Keratinocyte (primary cell): ENCODE measurements at regions not wholly inside any gene's neighbourhood (a gene's known extent, or its start where the extent isn't known, plus 50 kb on each side); places are given as distances from the start of the nearest gene placed in this dataset.

Experiments used
- DNase-seq: peaks from one replicate; pipeline ENCODE4 v3.0.0-alpha.2; 2011; ENCODE audit warnings: low read depth, missing footprints, low spot score
- FAIRE-seq: peaks from 2 replicates; lab custom pipeline; 2011; peaks lifted over from hg19 to GRCh38; lab: Jason Lieb, UNC
- H2AFZ ChIP-seq: 2 replicates; pipeline ENCODE4 v1.6.0; 2012; ENCODE audit warnings: low read length, control low read depth, inconsistent platforms; ENCODE audit not compliant: control insufficient read depth
- H3K27ac ChIP-seq: 2 replicates; pipeline ENCODE4 v1.5.1; 2011; ENCODE audit warnings: low read length; ENCODE audit not compliant: control insufficient read depth, insufficient read depth
- H3K27me3 ChIP-seq: 3 replicates; pipeline ENCODE4 v1.6.0; 2011; ENCODE audit warnings: low read length; ENCODE audit not compliant: control insufficient read depth, insufficient read depth; ENCODE audit errors: extremely low read depth
- H3K36me3 ChIP-seq, 2 experiments: 2 replicates in 1 of 2; 3 replicates in 1 of 2; pipeline ENCODE4 v1.5.1; 2011; ENCODE audit warnings: low read length in 2 of 2, mild to moderate bottlenecking in 1 of 2; ENCODE audit not compliant: control insufficient read depth in 2 of 2, insufficient read depth in 2 of 2; ENCODE audit errors: extremely low read depth in 1 of 2
- H3K4me1 ChIP-seq: 3 replicates; pipeline ENCODE4 v1.5.1; 2011; ENCODE audit warnings: low read length; ENCODE audit not compliant: control insufficient read depth, insufficient read depth; ENCODE audit errors: extremely low read depth
- H3K4me2 ChIP-seq: 3 replicates; pipeline ENCODE4 v1.6.0; 2011; ENCODE audit warnings: low read depth, low read length; ENCODE audit not compliant: control insufficient read depth, insufficient read depth; ENCODE audit errors: extremely low read depth
- H3K4me3 ChIP-seq, 3 experiments: fragments of 200-600 bp in 1 of 3; sonication (generic) in 1 of 3; 2 replicates in 2 of 3; 3 replicates in 1 of 3; pipeline ENCODE4 v1.5.1; 2011 to 2016; ENCODE audit warnings: low read length in 3 of 3, mild to moderate bottlenecking in 3 of 3, control low read depth in 2 of 3, inconsistent platforms in 1 of 3, low read depth in 1 of 3, mixed read lengths in 1 of 3, mixed run types in 1 of 3, moderate library complexity in 1 of 3; ENCODE audit not compliant: control insufficient read depth in 2 of 3, insufficient read depth in 2 of 3; ENCODE audit errors: extremely low read depth in 1 of 3
- H3K79me2 ChIP-seq: 2 replicates; pipeline ENCODE4 v1.6.0; 2012; ENCODE audit warnings: low read length; ENCODE audit not compliant: control insufficient read depth, insufficient read depth
- H3K9ac ChIP-seq: 3 replicates; pipeline ENCODE4 v1.6.0; 2011; ENCODE audit warnings: low read length; ENCODE audit not compliant: control insufficient read depth, insufficient read depth; ENCODE audit errors: extremely low read depth
- H3K9me1 ChIP-seq: 3 replicates; pipeline ENCODE4 v1.6.0; 2011; ENCODE audit warnings: low read length; ENCODE audit not compliant: control insufficient read depth, insufficient read depth; ENCODE audit errors: extremely low read depth
- H3K9me3 ChIP-seq: 2 replicates; pipeline ENCODE4 v1.5.1; 2012; ENCODE audit warnings: low read depth, low read length; ENCODE audit not compliant: control insufficient read depth
- H4K20me1 ChIP-seq: 3 replicates; pipeline ENCODE4 v1.6.0; 2011; ENCODE audit warnings: low read length; ENCODE audit not compliant: control insufficient read depth, insufficient read depth; ENCODE audit errors: extremely low read depth
- CTCF ChIP-seq, 3 experiments: IDR thresholded peaks in 1 of 3; conservative IDR thresholded peaks in 1 of 3; optimal IDR thresholded peaks in 1 of 3; 2 replicates in 2 of 3; 3 replicates in 1 of 3; pipeline versions ENCODE3 to v1.5.1; 2011; ENCODE audit warnings: low read length in 3 of 3, mild to moderate bottlenecking in 3 of 3, moderate library complexity in 2 of 3, control low read depth in 1 of 3, inconsistent platforms in 1 of 3; ENCODE audit not compliant: insufficient read depth in 2 of 3; ENCODE audit errors: extremely low read depth in 1 of 3
- EZH2 ChIP-seq: IDR thresholded peaks from one replicate; pipeline ENCODE4 v1.6.1; 2012; ENCODE audit warnings: inconsistent platforms, mild to moderate bottlenecking, low read length, moderate library complexity
- dilution Hi-C: fragments of 300-500 bp; cut with MboI; formaldehyde crosslinking; loops from one replicate; pipeline ENCODE4 v1.7.0; 2020; ENCODE audit warnings: low sequenced_read_pairs; ENCODE audit not compliant: extremely low pct_ligation_motif_present

- H3K36me3 ChIP-seq = no peaks in the 10 kb centered on the region
- no peaks in the 10 kb centered on the region for H4K20me1 ChIP-seq
- no peak for TF ChIP-seq CTCF (optimal IDR thresholded peaks at IDR 0.05 in 1 of 3, IDR thresholded peaks at IDR 0.05 in 1 of 3, conservative IDR thresholded peaks at IDR 0.05 in 1 of 3; ENCODE audit: extremely low read depth in 1 of 3, insufficient read depth in 2 of 3, low read length in 3 of 3)
- no peak for TF ChIP-seq EZH2
- H3K4me2 ChIP-seq = no peak overlapping the region
- H3K4me3 ChIP-seq = no peak overlapping the region
- no peak for FAIRE-seq
- dilution Hi-C loops = no loop called here
- no peaks in the 10 kb centered on the region for H3K27me3 ChIP-seq
- H3K9ac ChIP-seq = no peak overlapping the region
- no peaks in the 10 kb centered on the region for H3K79me2 ChIP-seq
- no peak overlapping the region for H3K27ac ChIP-seq
- no peaks in the 10 kb centered on the region for H3K4me1 ChIP-seq
- H3K9me3 ChIP-seq = no peaks in the 10 kb centered on the region
- H2AFZ ChIP-seq = no peak overlapping the region
- no peak for DNase-seq
- no peaks in the 10 kb centered on the region for H3K9me1 ChIP-seq
Observed at GRCh38 chr7:47661051-47661714, 79.3 kb upstream of the TNS3 start.

GRCh38 chr7:47659664-47660462, 78.0 kb upstream of the TNS3 start:
- no peaks in the 10 kb centered on the region for H3K9me1 ChIP-seq
- H4K20me1 ChIP-seq = no peaks in the 10 kb centered on the region
- H3K9me3 ChIP-seq = no peaks in the 10 kb centered on the region
- H3K27me3 ChIP-seq = no peaks in the 10 kb centered on the region
- dilution Hi-C loops = no loop called here
- no peaks in the 10 kb centered on the region for H3K36me3 ChIP-seq
- H3K27ac ChIP-seq = no peak overlapping the region
- H3K4me1 ChIP-seq = no peaks in the 10 kb centered on the region
- no peaks in the 10 kb centered on the region for H3K79me2 ChIP-seq
- no peak overlapping the region for H2AFZ ChIP-seq
- no peak overlapping the region for H3K4me3 ChIP-seq
- TF ChIP-seq CTCF (optimal IDR thresholded peaks at IDR 0.05 in 1 of 3, IDR thresholded peaks at IDR 0.05 in 1 of 3, conservative IDR thresholded peaks at IDR 0.05 in 1 of 3; ENCODE audit: extremely low read depth in 1 of 3, insufficient read depth in 2 of 3, low read length in 3 of 3) = no peak
- no peak for TF ChIP-seq EZH2
- no peak for FAIRE-seq
- DNase-seq = no peak
- H3K9ac ChIP-seq = no peak overlapping the region
- H3K4me2 ChIP-seq = no peak overlapping the region
